Muscle of back (tissue), 3 donors: ENCODE measurements at regions not wholly inside any gene's neighbourhood (a gene's known extent, or its start where the extent isn't known, plus 50 kb on each side); places are given as distances from the start of the nearest gene placed in this dataset.
"Not testable (repeated sequence)": the region's sequence is repeated elsewhere in the genome, so short reads cannot be mapped to it uniquely, and the experiment has no call there.

ENCODE experiments used
- DNase-seq, 3 donors: peaks; one replicate each; pipeline versions ENCODE4 v3.0.0 to v3.0.0-alpha.2; 2013

GRCh38 chr6:17182961-17183360 is 81.1 kb downstream of the STMND1 start:
- DNase-seq = no peak

DNA sequence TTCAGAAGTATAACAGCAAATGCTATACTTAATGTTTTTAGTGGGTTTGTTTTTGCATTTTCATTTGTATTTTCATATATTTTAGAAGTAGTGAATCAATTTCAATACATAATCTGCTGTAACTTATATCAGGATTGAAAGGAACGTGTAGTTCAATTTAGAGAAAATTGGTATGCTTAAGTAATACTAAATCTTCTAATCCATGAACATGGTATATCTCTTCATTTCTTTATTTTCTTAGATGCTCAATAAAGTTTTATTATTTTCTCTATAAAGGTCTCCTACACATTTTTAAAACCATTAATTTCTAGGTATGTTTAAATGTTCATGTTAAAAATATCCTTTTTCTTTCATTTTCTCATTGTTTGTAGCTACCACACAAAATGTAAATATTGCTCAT is 85.1 kb downstream of the STMND1 start:
- no peak for DNase-seq

DNA sequence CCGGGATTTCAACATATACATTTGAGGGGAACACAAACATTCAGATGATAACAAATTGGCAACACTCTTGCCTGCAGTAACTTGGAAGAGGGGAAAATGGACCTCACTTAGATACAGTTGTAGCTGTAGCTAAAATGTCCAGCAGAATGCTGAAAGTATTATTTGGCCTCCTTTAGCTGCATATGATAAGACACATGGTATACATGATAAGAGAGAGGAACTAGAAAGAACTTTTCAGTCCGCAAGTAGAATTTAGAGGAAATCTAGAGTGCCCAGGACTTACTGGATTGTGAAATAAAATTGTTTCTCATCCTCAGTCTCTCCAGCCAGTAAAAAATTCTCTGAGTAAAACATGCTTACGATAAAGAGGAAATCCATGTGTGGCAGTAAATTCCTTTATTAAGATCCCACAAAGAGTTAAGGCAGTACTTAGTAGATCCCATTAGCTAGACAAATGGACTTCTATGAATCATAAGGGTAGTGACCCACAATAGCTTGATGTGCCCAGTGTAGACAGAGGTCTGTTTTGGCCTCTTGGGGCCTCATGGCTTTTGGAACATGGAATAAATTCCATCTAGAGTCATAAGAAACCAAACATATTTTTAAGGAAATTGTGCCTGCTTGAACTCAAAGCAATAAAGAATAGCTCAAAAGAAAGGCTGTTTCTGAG is 87.9 kb upstream of the RBM24 start:
- no peak for DNase-seq

- no peak for DNase-seq
These were observed 83.6 kb upstream of the RBM24 start for GRCh38 chr6:17197607-17198006.

DNA sequence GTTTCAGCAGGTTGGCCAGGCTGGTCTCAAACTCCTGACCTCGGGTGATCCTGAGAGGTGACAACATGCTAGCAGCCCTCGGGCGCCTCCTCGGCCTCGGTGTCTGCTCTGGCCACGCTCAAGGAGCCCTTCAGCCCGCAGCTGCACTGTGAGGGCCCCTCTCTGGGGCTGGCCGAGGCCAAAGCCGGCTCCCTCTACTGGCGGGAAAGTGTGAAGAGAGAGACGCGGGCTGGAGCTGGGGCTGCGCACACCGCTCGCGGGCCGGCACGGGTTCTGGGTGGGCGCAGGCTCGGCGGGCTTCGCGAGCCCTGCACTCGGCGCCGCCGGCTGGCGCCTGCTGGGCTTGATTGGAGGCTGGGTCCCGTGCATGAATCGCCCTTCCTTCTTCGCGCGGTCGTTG is 80.8 kb upstream of the RBM24 start:
- no peak for DNase-seq

GRCh38 chr6:17202526-17202925 is 78.6 kb upstream of the RBM24 start:
- peak; percentile 76 to 92 (median 84) for DNase-seq

- no peak for DNase-seq
These were observed 76.6 kb upstream of the RBM24 start for GRCh38 chr6:17204533-17204932.

- no peak for DNase-seq
These were observed 74.5 kb upstream of the RBM24 start for GRCh38 chr6:17206566-17207072.

- peak; percentile 29 to 56 (median 31) for DNase-seq
These were observed 73.9 kb upstream of the RBM24 start for GRCh38 chr6:17207281-17207680.

DNA sequence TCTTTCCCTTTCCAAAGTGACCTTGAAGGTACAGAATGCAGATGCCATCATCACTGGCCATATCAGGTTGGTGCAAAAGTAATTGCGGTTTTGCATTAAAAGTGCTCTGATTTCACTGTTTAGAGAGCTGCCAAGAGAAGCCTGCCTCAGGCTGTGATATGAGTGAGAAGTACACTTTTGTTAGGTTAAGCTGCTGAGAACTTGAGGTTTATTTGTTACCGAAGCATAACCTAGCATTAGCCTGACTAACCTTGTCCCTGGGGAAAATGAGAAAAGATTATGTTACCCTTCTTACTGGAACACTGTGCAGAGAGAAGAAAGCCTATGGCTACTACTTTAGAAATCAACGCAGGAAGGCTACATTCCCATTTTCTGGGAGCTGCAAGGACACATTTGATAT is 70.5 kb upstream of the RBM24 start:
- no peak for DNase-seq

DNA sequence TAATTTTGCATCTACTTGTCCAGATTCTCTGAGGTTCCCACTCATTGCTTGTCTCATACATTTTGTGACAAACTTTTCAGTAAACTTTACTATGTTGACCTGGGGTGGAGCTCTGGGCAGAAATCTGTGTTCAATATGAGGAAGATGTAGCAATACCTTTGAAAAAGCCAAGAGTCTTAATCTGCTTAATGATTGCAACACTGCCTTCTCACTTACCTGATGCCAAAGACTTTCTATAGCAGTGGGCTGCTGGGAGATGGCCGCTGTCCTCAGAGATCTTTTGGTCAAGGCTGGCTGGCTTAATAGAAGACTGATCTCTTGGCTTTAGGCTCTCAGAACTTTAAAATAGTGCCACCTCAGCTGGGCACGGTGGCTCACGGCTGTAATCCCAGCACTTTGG is 70.1 kb upstream of the RBM24 start:
- DNase-seq = no peak

- DNase-seq = peak; percentile 56 to 90 (median 75)
These were observed 68.4 kb upstream of the RBM24 start for GRCh38 chr6:17212546-17213371.

DNA sequence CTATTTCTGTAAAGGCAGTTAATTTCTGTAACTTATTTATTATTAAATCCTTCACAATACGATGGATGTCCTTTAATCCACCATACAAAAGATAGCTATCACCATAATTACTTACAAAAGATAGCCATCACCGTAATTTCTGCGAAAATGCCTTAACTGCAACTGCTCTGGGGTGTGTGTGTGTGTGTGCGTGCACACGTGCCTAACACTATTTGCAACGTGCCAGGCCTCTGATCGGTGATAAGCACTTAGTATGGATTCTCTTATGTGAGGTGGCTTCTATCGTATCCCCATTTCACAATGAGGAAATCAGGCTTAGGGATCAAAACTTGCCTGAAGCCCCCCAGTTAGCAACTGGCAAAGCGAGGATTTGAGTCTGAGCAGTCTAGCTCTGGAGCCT is 67.1 kb upstream of the RBM24 start:
- no peak for DNase-seq

- not testable (repeated sequence) for DNase-seq
These were observed 64.2 kb upstream of the RBM24 start for GRCh38 chr6:17216972-17217371.

- no peak for DNase-seq
These were observed 63.0 kb upstream of the RBM24 start for GRCh38 chr6:17218023-17218748.

GRCh38 chr6:17218749-17219093 is 62.4 kb upstream of the RBM24 start:
- DNase-seq = no peak

DNA sequence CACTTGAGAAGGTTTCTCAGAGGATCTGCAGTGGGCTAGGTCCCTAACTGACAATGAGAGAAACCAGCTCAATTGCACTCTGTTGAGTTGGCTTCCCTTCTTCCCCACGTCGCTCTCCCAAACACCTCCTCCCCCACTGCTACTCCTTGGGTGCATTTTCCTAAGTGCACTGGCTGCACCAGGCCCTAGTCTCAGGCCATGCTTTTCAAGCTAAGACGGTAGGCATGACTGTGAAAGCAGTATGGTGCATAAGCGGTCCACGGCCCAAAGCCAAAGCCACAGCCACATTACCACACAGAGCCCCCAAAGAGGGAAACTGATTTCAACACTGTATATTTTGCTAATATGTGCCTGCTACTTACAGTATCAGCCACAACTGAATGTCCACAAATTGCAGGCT is 62.1 kb upstream of the RBM24 start:
- DNase-seq = no peak

DNA sequence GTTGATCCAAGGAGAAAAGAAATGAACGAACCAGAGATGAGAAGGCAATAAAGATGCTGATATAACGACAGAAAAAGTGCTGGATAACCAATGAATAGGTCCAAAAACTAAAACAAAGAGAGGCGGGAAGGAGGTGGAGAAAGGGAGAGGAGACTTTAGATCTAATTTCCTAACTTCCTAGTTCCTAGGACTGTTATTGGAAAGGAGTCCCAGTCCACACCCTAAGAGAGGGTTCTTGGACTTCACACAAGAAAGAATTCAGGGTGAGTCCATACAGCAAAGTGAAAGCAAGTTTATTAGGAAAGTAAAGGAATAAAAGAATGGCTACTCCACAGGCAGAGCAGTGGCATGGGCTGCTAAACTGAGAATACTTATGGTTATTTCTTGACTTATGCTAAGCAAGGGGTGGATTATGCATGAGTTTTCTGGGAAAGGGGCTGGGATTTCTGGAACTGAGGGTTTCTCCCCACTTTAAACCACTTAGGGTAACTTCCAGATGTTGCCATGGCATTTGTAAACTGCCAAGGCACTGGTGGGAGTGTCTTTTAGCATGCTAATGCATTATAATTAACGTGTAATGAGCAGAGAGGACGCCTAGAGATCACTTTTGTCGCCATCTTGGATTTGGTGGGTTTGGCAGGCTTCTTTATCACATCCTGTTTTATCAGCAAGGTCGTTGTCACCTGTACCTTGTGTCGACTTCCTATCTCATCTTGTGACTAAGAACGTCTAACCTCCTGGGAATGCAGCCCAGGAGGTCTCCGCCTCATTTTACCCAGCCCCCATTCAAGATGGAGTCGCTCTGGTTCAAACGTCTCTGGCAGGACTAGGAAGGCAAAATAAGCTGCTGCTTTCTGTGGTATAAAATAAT is 60.9 kb upstream of the RBM24 start:
- DNase-seq = no peak

DNA sequence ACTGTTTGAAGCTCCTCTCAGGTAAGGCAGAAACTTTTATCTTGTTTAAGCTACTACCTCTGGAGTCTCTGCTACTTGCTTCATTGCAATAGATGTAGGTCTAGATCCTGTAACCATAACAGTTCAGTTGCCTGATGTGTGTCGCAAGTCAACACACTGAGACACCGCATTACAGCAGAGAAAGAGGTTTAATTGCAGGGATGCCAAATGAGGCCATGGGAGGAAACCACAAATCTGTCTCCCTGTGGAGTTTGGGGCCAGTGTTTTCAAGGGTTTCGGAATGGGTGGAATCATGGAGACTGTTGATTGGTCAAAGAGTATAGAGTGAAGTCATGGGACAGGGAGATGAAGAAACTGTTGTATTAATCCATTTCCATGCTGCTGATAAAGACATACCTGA is 57.1 kb upstream of the RBM24 start:
- DNase-seq = no peak

GRCh38 chr6:17224501-17224900 is 56.7 kb upstream of the RBM24 start:
- not testable (repeated sequence) for DNase-seq

- peak; percentile 45 to 79 (median 46) for DNase-seq
These were observed 55.2 kb upstream of the RBM24 start for GRCh38 chr6:17225767-17226630.
